ENCODE measurements at regions not wholly inside any gene's neighbourhood (a gene's known extent, or its start where the extent isn't known, plus 50 kb on each side); places are given as distances from the start of the nearest gene placed in this dataset.

DNA sequence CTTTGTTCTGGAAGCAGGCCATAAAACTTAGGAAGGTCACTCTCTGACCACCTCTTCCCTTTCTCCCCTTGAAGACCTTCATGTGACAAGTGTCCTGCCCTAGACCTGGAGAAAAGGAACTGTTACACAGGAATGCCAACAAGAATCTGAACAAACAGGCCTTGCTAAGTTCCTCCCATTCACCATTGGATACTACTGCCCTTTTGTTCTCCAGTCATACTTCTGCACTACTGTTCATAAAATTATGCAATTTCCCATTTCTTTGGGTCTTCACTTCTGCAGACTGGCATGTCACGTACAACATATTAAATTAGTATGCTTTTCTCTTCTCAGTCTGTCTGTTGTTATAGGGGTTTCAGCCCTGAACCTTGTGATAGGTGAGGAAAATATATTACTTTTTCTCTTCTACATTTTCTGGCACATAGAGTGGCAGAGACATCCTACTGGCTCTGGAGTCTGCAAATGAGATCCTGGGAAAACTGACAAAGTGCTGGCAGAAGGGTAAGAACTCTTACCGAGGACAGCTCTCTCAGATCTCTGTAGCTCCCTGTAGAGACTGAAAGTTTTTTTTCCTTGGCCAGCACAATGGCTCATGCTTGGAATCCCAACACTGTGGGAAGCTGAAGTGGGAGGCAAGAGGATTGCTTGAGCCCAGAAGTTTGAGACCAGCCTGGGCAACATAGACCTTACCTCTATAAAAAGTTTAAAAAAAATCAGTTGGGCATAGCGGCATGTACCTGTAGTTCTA is 87.6 kb upstream of the SPRY2 start:
- intact Hi-C loops (cut with DNase I, micrococcal nuclease) = no loop called here
- no peak for ATAC-seq

DNA sequence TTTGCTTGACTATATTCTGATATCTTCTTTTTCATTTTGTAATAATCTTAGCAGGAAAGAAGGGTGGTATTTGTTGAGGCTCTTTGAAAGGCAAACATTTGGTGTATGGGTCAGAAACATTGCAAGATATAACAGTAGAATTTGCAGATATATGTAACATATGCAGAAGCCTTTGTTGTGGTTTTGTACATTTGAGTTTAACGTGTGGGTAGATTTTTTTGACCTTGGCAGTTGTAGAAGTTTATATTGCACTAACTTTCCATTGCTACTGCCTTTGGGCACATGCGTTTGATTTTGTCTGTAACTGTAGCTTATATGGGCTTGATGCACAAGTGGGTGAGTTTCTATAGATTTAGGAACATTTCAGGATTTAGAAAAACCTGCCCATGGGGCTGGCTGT is 78.5 kb upstream of the SPRY2 start:
- TF ChIP-seq, protein P1, sequence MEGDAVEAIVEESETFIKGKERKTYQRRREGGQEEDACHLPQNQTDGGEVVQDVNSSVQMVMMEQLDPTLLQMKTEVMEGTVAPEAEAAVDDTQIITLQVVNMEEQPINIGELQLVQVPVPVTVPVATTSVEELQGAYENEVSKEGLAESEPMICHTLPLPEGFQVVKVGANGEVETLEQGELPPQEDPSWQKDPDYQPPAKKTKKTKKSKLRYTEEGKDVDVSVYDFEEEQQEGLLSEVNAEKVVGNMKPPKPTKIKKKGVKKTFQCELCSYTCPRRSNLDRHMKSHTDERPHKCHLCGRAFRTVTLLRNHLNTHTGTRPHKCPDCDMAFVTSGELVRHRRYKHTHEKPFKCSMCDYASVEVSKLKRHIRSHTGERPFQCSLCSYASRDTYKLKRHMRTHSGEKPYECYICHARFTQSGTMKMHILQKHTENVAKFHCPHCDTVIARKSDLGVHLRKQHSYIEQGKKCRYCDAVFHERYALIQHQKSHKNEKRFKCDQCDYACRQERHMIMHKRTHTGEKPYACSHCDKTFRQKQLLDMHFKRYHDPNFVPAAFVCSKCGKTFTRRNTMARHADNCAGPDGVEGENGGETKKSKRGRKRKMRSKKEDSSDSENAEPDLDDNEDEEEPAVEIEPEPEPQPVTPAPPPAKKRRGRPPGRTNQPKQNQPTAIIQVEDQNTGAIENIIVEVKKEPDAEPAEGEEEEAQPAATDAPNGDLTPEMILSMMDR (IDR thresholded peaks at IDR 0.05) = no peak
- intact Hi-C loops (cut with DNase I, micrococcal nuclease) = no loop called here

More for the DNA sequence above, 87.6 kb upstream of the SPRY2 start:
- TF ChIP-seq, protein P1 (IDR thresholded peaks at IDR 0.05) = no peak
- Histone ChIP-seq H3K9me3 (peaks cover 8% of the 10 kb centered on the region), H3K36me3 (ENCODE audit: low read depth) (no peaks in the 10 kb centered on the region), H3K4me1 (ENCODE audit: low read depth) (no peaks in the 10 kb centered on the region), H3K4me3 (no peak overlapping the region)
- DNase-seq = no peak

GRCh38 chr13:80413611-80414010 is 72.7 kb upstream of the SPRY2 start:
- no peaks in the 10 kb centered on the region for H3K4me1 ChIP-seq (ENCODE audit: low read depth)
- H3K4me3 ChIP-seq = no peak overlapping the region
- no peak for DNase-seq
- H3K36me3 ChIP-seq (ENCODE audit: low read depth) = no peaks in the 10 kb centered on the region
- H3K9me3 ChIP-seq = no peaks in the 10 kb centered on the region
- intact Hi-C loops (cut with DNase I, micrococcal nuclease) = no loop called here
- ATAC-seq = no peak
- TF ChIP-seq, protein P1 (IDR thresholded peaks at IDR 0.05) = no peak

More for the DNA sequence above, 78.5 kb upstream of the SPRY2 start:
- peaks cover 6% of the 10 kb centered on the region for H3K9me3 ChIP-seq
- H3K36me3 ChIP-seq (ENCODE audit: low read depth) = no peaks in the 10 kb centered on the region
- DNase-seq (no peak), ATAC-seq (no peak)
- H3K4me1 ChIP-seq (ENCODE audit: low read depth) = no peaks in the 10 kb centered on the region
- H3K4me3 ChIP-seq = no peak overlapping the region

DNA sequence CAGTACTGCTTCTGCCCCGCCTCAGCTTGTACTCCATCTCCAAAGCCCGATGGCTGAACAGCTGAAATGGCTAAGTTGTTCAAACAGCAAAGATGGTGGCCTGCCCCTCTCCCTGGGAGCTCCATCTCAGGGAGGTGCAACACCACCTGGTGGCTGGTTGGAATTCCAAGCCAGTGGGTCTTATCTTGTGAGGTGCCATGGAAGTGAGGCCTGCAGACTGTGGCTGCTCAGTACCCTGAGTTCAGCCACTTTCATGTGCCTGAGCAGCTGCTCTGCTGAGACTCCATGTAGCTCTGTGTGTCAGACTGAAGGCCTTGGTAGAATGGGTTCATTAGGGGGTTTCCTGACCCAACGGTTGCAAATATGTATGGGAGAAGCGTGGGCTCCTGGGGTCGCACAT is 67.3 kb upstream of the SPRY2 start:
- H3K4me1 ChIP-seq (ENCODE audit: low read depth) = no peaks in the 10 kb centered on the region
- intact Hi-C loops (cut with DNase I, micrococcal nuclease) = no loop called here
- no peak for ATAC-seq
- no peak overlapping the region for H3K4me3 ChIP-seq
- no peaks in the 10 kb centered on the region for H3K36me3 ChIP-seq (ENCODE audit: low read depth)
- no peaks in the 10 kb centered on the region for H3K9me3 ChIP-seq
- TF ChIP-seq, protein P1 (IDR thresholded peaks at IDR 0.05) = no peak
- DNase-seq = no peak

- H3K36me3 ChIP-seq (ENCODE audit: low read depth) = no peaks in the 10 kb centered on the region
- no peak overlapping the region for H3K4me3 ChIP-seq
- TF ChIP-seq, protein P1 (IDR thresholded peaks at IDR 0.05) = no peak
- no peaks in the 10 kb centered on the region for H3K4me1 ChIP-seq (ENCODE audit: low read depth)
- intact Hi-C loops (cut with DNase I, micrococcal nuclease) = no loop called here
- ATAC-seq (no peak), DNase-seq (no peak)
- H3K9me3 ChIP-seq = no peaks in the 10 kb centered on the region
Observed at GRCh38 chr13:80400865-80401426, 60.0 kb upstream of the SPRY2 start.

Data from mucosa of descending colon (tissue), 3 donors.